ENCODE measurements at regions not wholly inside any gene's neighbourhood (a gene's known extent, or its start where the extent isn't known, plus 50 kb on each side); places are given as distances from the start of the nearest gene placed in this dataset.

- TF ChIP-seq CTCF (conservative IDR thresholded peaks at IDR 0.05; ENCODE audit: low read depth, low read length) (no peak), EZH2 (IDR thresholded peaks at IDR 0.05; ENCODE audit: borderline replicate concordance, low read depth, low read length, poor library complexity, severe bottlenecking) (no peak)
These were observed 134.4 kb downstream of the BMS1 start for GRCh38 chr10:42916974-42917373.

Measured in A673 (cell line).